H9 (cell line): ENCODE measurements at regions not wholly inside any gene's neighbourhood (a gene's known extent, or its start where the extent isn't known, plus 50 kb on each side); places are given as distances from the start of the nearest gene placed in this dataset.

Experiments used
- DNase-seq: peaks from one replicate; pipeline ENCODE4 v3.0.0-alpha.2; 2017
- H2AFZ ChIP-seq: one replicate; pipeline ENCODE4 v1.6.1; 2013; ENCODE audit warnings: mild to moderate bottlenecking, low read length, control low read depth, moderate library complexity
- H2AK5ac ChIP-seq: 2 replicates; pipeline ENCODE4 v1.6.1; 2013; ENCODE audit warnings: low read length, control low read depth, mixed read lengths; ENCODE audit not compliant: insufficient read length
- H2BK120ac ChIP-seq: one replicate; pipeline ENCODE4 v1.6.1; 2013; ENCODE audit warnings: low read depth, mild to moderate bottlenecking, low read length, control low read depth, inconsistent platforms; ENCODE audit not compliant: poor library complexity, severe bottlenecking
- H2BK12ac ChIP-seq: 2 replicates; pipeline ENCODE4 v1.6.1; 2013; ENCODE audit warnings: low read length, control low read depth, mixed read lengths, low read depth; ENCODE audit not compliant: insufficient read length
- H2BK15ac ChIP-seq: 2 replicates; pipeline ENCODE4 v1.6.1; 2013; ENCODE audit warnings: low read depth, low read length, control low read depth
- H2BK20ac ChIP-seq: one replicate; pipeline ENCODE4 v1.6.1; 2013; ENCODE audit warnings: low read depth, mild to moderate bottlenecking, low read length, control low read depth, inconsistent platforms; ENCODE audit not compliant: poor library complexity, severe bottlenecking
- H2BK5ac ChIP-seq: 2 replicates; pipeline ENCODE4 v1.6.1; 2013; ENCODE audit warnings: low read length, control low read depth, mixed read lengths; ENCODE audit not compliant: insufficient read length
- H3K14ac ChIP-seq: 2 replicates; pipeline ENCODE4 v1.6.1; 2013; ENCODE audit warnings: low read length, control low read depth; ENCODE audit not compliant: insufficient read depth
- H3K18ac ChIP-seq: 2 replicates; pipeline ENCODE4 v1.6.1; 2013; ENCODE audit warnings: low read depth, mild to moderate bottlenecking, mixed read lengths, low read length, control low read depth; ENCODE audit not compliant: insufficient read length
- H3K23ac ChIP-seq: 2 replicates; pipeline ENCODE4 v1.6.1; 2013; ENCODE audit warnings: low read length, control low read depth, mixed read lengths, low read depth; ENCODE audit not compliant: insufficient read length
- H3K23me2 ChIP-seq: 2 replicates; pipeline ENCODE4 v1.6.1; 2013; ENCODE audit warnings: low read depth, mild to moderate bottlenecking, mixed read lengths, low read length, control low read depth; ENCODE audit not compliant: insufficient read length, poor library complexity, severe bottlenecking
- H3K27ac ChIP-seq: 2 replicates; pipeline ENCODE4 v1.5.1; 2013; ENCODE audit warnings: low read length, control low read depth, mixed read lengths, low read depth; ENCODE audit not compliant: insufficient read length
- H3K27me3 ChIP-seq: 2 replicates; pipeline ENCODE4 v1.6.1; 2013; ENCODE audit warnings: low read length, control low read depth, inconsistent platforms; ENCODE audit not compliant: insufficient read depth
- H3K4ac ChIP-seq: 2 replicates; pipeline ENCODE4 v1.6.1; 2013; ENCODE audit warnings: low read depth, mild to moderate bottlenecking, control low read depth, inconsistent platforms, low read length, moderate library complexity
- H3K4me1 ChIP-seq: 2 replicates; pipeline ENCODE4 v1.6.1; 2013; ENCODE audit warnings: low read length, control low read depth, inconsistent platforms; ENCODE audit not compliant: insufficient read depth
- H3K4me2 ChIP-seq: 2 replicates; pipeline ENCODE4 v1.6.1; 2013; ENCODE audit warnings: low read length, control low read depth, mixed read lengths; ENCODE audit not compliant: insufficient read length, insufficient read depth
- H3K56ac ChIP-seq: 2 replicates; pipeline ENCODE4 v1.6.1; 2013; ENCODE audit warnings: low read depth, mild to moderate bottlenecking, mixed read lengths, low read length, control low read depth; ENCODE audit not compliant: insufficient read length
- H3K79me1 ChIP-seq: 2 replicates; pipeline ENCODE4 v1.6.1; 2013; ENCODE audit warnings: low read depth, mild to moderate bottlenecking, moderate library complexity, low read length, control low read depth, inconsistent platforms; ENCODE audit not compliant: insufficient read depth, poor library complexity, severe bottlenecking
- H3K79me2 ChIP-seq: 2 replicates; pipeline ENCODE4 v1.6.1; 2013; ENCODE audit warnings: low read length, control low read depth, inconsistent platforms; ENCODE audit not compliant: insufficient read depth
- H3K9ac ChIP-seq: 2 replicates; pipeline ENCODE4 v1.6.1; 2013; ENCODE audit warnings: low read length, control low read depth, mixed read lengths; ENCODE audit not compliant: insufficient read length; ENCODE audit errors: extremely low read depth
- H3K9me3 ChIP-seq: one replicate; pipeline ENCODE4 v1.6.1; 2013; ENCODE audit warnings: low read depth, low read length, inconsistent platforms; ENCODE audit not compliant: control insufficient read depth
- H3T11ph ChIP-seq: one replicate; pipeline ENCODE4 v1.6.1; 2013; ENCODE audit warnings: mild to moderate bottlenecking, low read length, control low read depth, inconsistent platforms
- H4K20me1 ChIP-seq: one replicate; pipeline ENCODE4 v1.6.1; 2013; ENCODE audit not compliant: control insufficient read depth, insufficient read length, insufficient read depth
- H4K5ac ChIP-seq: 2 replicates; pipeline ENCODE4 v1.6.1; 2013; ENCODE audit warnings: low read depth, mild to moderate bottlenecking, mixed read lengths, low read length, control low read depth; ENCODE audit not compliant: insufficient read length
- H4K8ac ChIP-seq: replicated peaks from 2 replicates; pipeline ENCODE4 v1.6.1; 2013; ENCODE audit warnings: low read length, control low read depth, mixed read lengths, low read depth; ENCODE audit not compliant: insufficient read length
- H4K91ac ChIP-seq: 2 replicates; pipeline ENCODE4 v1.6.1; 2013; ENCODE audit warnings: low read depth, mild to moderate bottlenecking, moderate library complexity, mixed read lengths, low read length, control low read depth; ENCODE audit not compliant: insufficient read length
- H3K27ac Mint-ChIP-seq, 3 experiments: 2 replicates in 2 of 3; 3 replicates in 1 of 3; pipeline ENCODE4 v1.8.0; 2020 to 2021; ENCODE audit warnings: mixed read lengths in 3 of 3, mild to moderate bottlenecking in 1 of 3, moderate library complexity in 1 of 3
- H3K27me3 Mint-ChIP-seq: 2 replicates; pipeline ENCODE4 v1.8.0; 2021; ENCODE audit warnings: low read depth, mild to moderate bottlenecking, moderate library complexity, mixed read lengths
- H3K36me3 Mint-ChIP-seq, 3 experiments: 2 replicates in 2 of 3; 3 replicates in 1 of 3; pipeline ENCODE4 v1.8.0; 2020 to 2021; ENCODE audit warnings: low read depth in 3 of 3, mixed read lengths in 3 of 3; ENCODE audit not compliant: insufficient read depth in 1 of 3
- H3K4me1 Mint-ChIP-seq, 2 experiments: 2 replicates each; pipeline ENCODE4 v1.8.0; 2020; ENCODE audit warnings: mixed read lengths in 2 of 2
- H3K4me3 Mint-ChIP-seq, 2 experiments: 2 replicates in 1 of 2; 3 replicates in 1 of 2; pipeline ENCODE4 v1.8.0; 2020 to 2021; ENCODE audit warnings: mild to moderate bottlenecking in 2 of 2, mixed read lengths in 2 of 2, moderate library complexity in 1 of 2
- H3K9me3 Mint-ChIP-seq, 2 experiments: 2 replicates in 1 of 2; 3 replicates in 1 of 2; pipeline ENCODE4 v1.8.0; 2020; ENCODE audit warnings: mild to moderate bottlenecking in 2 of 2, mixed read lengths in 2 of 2, moderate library complexity in 1 of 2
- WGBS: extraction: QIAGEN DNeasy Blood & Tissue Kit; methylation state at CpG from one replicate; pipeline ENCODE4 v1.1.7; 2013; ENCODE audit warnings: missing lambda C conversion rate, low lambda C conversion rate, mixed read lengths; ENCODE audit not compliant: insufficient read length; ENCODE audit errors: extremely low coverage; 5-methylcytosine and 5-hydroxymethylcytosine counted together
- TF ChIP-seq, protein P1 (sequence below): fragments of 200-600 bp; sonication (generic); conservative IDR thresholded peaks from 3 replicates; pipeline ENCODE4 v1.8.0; 2021; ENCODE audit warnings: antibody characterized with exemption, mild to moderate bottlenecking

DNA sequence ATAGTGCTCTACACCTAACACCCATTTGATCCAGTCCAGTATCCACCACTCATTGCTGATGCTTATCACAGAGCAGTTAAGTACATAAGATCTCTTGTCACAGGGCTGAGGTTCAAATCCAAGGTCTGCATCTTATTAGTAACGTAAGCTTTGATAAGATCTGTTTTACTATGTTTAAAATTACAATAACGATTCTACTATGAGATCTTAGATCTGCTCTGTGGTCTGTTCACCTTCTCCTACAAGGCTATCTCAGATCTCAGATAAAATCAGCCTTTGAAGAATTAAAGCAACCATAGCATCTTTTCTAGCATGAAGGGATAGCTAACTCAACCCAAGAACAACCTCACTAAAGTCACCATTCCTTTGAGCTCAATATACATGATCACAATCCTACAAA is 431.0 kb upstream of the RORB start:
- Histone ChIP-seq H4K20me1 (no peaks in the 10 kb centered on the region), H3K79me2 (peaks cover 2% of the 10 kb centered on the region; the same call in 1 of the 2 replicates), H3K9me3 (no peaks in the 10 kb centered on the region), H3K27ac (no peak overlapping the region), H3K9ac (no peak overlapping the region), H2AK5ac (no peak overlapping the region), H2BK5ac (no peak overlapping the region), H3K79me1 (no peaks in the 10 kb centered on the region), H2BK20ac (no peak overlapping the region), H3T11ph (no peak overlapping the region), H4K5ac (no peak overlapping the region), H3K4me2 (no peak overlapping the region), H4K8ac (no peak overlapping the region), H3K56ac (no peak overlapping the region), H3K23me2 (no peaks in the 10 kb centered on the region), H3K14ac (no peak overlapping the region), H4K91ac (no peak overlapping the region), H2BK120ac (no peak overlapping the region), H2AFZ (no peak overlapping the region), H3K18ac (no peak overlapping the region), H3K23ac (no peak overlapping the region), H3K27me3 (no peaks in the 10 kb centered on the region), H2BK15ac (no peak overlapping the region), H3K4ac (no peak overlapping the region), H3K4me1 (no peaks in the 10 kb centered on the region), H2BK12ac (no peak overlapping the region)
- H3K9me3 Mint-ChIP-seq, result peaks cover 6 to 9% of the 10 kb centered on the region in 2 experiments
- DNase-seq, result no peak
- H3K4me1 Mint-ChIP-seq, result no peaks in the 10 kb centered on the region; a peak in 1 of 4 replicates
- WGBS, result no CpG with 5 or more reads among the region's 2 CpGs
- no peaks in the 10 kb centered on the region for H3K27me3 Mint-ChIP-seq
- no peak overlapping the region for H3K27ac Mint-ChIP-seq
- H3K4me3 Mint-ChIP-seq, result no peak overlapping the region
- TF ChIP-seq, protein P1, sequence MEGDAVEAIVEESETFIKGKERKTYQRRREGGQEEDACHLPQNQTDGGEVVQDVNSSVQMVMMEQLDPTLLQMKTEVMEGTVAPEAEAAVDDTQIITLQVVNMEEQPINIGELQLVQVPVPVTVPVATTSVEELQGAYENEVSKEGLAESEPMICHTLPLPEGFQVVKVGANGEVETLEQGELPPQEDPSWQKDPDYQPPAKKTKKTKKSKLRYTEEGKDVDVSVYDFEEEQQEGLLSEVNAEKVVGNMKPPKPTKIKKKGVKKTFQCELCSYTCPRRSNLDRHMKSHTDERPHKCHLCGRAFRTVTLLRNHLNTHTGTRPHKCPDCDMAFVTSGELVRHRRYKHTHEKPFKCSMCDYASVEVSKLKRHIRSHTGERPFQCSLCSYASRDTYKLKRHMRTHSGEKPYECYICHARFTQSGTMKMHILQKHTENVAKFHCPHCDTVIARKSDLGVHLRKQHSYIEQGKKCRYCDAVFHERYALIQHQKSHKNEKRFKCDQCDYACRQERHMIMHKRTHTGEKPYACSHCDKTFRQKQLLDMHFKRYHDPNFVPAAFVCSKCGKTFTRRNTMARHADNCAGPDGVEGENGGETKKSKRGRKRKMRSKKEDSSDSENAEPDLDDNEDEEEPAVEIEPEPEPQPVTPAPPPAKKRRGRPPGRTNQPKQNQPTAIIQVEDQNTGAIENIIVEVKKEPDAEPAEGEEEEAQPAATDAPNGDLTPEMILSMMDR, result no peak
- H3K36me3 Mint-ChIP-seq, result peaks cover 8 to 22% (median 13%) of the 10 kb centered on the region in 3 experiments
